COLO668 (cell line): ENCODE measurements at regions not wholly inside any gene's neighbourhood (a gene's known extent, or its start where the extent isn't known, plus 50 kb on each side); places are given as distances from the start of the nearest gene placed in this dataset.

Source experiments
- DNase-seq: peaks from one replicate; lab custom pipeline; 2025; ENCODE audit not compliant: unreplicated experiment; lab: John Stamatoyannopoulos, UW

DNA sequence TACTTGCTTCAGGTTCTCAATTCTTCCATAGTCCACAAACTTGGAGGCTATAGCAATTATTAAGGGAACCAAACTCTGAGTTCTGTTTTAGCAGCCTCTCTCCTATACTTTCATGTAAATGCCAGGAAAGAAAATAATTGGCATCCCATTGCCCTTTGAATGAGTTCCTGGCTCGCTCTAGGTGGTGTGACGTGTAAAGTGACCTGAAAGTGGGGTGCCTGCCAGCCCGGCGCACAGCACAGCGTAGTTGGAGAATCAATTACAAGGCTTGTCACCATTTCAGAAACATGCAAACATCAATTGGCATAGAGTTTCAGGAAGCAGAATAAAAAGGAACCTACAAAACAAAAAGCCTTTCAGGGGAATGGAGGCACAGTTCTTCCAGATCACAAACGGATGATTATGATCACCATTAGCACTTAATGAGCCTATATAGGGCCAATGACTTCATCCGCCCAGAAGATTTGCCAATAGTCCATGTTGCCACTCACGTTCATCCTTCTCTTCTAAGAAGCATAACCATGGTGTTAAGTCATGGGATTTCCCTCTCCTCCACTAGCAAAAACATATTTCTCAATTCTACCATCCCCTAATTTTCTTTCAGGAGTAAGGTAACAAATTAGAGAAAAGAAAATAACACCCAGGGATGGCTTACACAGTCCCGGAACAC, 354.6 kb upstream of the ADGRL2 start:
- DNase-seq, result no peak

DNA sequence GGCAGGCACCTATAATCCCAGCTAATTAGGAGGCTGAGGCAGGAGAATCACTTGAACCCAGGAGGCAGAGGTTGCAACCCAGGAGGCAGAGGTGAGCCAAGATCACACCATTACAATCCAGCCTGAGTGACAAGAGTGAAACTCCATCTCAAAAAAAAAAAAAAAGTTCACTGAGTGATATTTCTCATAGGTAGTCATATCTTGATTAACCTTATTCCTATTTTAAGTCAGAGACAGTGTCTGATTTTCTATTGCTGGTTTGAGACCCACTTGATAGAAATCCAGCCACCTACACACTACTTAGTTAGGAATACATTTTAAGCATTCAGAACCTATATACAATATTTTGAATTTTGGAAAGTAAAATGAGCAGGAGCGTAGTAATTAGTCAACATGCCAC, 357.4 kb upstream of the ADGRL2 start:
- no peak for DNase-seq

- DNase-seq, result no peak
Measured at GRCh38 chr1:81439046-81439823, 361.5 kb upstream of the ADGRL2 start.

DNA sequence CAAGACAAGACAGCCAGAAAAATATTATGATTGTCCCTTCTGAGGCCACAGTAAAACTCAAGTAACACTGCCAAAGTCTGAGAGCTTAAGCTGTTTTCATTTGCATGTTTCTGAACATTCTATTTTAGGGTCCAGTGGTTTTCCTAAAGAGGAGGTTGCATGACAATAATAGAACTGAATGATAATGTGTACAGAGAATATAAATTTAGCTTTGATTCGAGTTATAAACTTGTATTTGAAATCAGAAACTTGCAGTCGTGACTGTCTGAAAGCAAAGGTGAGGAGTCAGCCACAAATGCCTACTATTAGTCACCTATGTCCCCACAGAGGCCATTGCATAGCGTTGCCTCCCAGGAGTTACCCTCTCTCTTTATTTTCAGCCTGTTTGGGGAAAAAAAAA, 363.1 kb upstream of the ADGRL2 start:
- no peak for DNase-seq

- no peak for DNase-seq
Measured at GRCh38 chr1:81437213-81437612, 363.5 kb upstream of the ADGRL2 start.

GRCh38 chr1:81435175-81435574, 365.6 kb upstream of the ADGRL2 start:
- DNase-seq, result no peak

DNA sequence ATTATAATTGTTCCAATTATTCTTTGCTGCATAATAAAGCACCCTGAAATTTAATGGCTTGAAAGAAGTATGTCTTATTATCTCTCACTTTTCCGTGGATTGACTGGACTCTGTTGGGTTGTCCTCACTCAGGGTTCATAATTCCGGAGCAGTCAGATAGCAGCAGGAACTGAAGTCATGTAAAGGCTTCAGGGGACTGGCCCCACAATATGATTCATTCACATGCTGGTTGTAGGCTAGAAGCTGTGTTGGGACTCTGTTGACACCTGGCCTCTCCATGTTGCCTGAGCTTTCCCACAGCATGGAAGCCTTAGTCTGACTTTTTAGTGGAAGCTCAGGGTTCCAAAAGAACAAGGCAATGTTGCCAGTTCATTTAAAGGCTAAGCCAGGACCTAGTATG, 367.1 kb upstream of the ADGRL2 start:
- DNase-seq, result no peak

DNA sequence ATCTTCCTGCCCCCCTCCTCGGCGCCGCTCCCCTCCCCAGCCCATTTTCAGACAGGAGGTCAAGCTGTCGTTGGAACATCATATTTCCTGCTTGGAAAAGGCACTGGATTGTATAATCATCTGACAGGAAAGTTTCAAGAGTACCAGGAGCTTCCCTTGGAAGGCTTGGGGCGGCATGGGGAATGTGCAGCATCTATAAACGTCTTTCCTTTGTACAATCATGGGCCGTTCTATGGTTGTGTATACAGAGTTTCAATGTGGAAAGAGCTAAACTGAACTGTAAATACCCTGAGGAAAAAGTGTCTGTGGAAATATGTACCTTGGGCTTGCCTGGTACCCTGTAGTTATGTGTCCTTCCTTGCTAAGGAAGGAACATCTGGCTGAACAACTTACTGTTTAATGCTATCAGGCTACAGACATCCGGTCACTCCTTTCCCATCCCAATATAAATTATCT, 368.1 kb upstream of the ADGRL2 start:
- DNase-seq, result no peak

GRCh38 chr1:81432059-81432458, 368.7 kb upstream of the ADGRL2 start:
- no peak for DNase-seq

GRCh38 chr1:81431624-81432000, 369.1 kb upstream of the ADGRL2 start:
- no peak for DNase-seq

DNA sequence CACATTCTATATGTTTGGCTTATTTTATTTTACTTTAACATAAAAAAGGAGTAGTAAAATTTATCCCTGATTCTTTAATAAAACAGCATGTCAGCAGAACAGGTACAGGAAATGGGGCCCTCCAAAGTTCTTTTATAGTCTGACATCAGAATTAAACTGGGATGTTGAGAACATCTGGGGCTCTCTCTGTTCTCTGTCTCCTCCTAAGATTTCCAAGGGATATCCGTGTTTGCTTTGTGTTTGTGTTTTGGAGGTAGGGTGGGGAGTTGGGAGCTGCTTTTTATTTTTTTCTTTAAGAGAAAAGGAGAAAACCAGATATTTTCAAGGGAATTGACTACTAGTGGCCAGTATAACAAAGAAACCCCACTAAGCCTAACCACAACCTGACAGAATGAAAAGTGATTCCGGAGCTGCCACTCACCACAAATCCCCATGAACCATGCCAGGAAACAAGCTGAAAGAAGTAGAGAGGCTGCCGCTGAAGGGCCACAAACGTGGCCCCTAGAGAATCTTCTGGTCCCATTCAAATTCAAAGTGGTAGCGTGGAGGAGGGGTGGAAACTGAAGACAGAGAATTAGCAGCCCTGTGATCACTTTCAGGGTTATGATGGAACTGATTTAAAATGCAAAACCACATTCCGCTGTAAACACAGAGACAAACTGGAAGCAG, 369.6 kb upstream of the ADGRL2 start:
- DNase-seq, result no peak

- no peak for DNase-seq
Measured at GRCh38 chr1:81430236-81430938, 370.3 kb upstream of the ADGRL2 start.

- no peak for DNase-seq
Measured at GRCh38 chr1:81428998-81429397, 371.7 kb upstream of the ADGRL2 start.

GRCh38 chr1:81424816-81425215, 375.9 kb upstream of the ADGRL2 start:
- DNase-seq, result no peak

GRCh38 chr1:81424061-81424460, 376.7 kb upstream of the ADGRL2 start:
- no peak for DNase-seq

GRCh38 chr1:81420760-81421159, 380.0 kb upstream of the ADGRL2 start:
- no peak for DNase-seq

GRCh38 chr1:81414488-81415015, 386.2 kb upstream of the ADGRL2 start:
- DNase-seq, result peak; percentile 42

DNA sequence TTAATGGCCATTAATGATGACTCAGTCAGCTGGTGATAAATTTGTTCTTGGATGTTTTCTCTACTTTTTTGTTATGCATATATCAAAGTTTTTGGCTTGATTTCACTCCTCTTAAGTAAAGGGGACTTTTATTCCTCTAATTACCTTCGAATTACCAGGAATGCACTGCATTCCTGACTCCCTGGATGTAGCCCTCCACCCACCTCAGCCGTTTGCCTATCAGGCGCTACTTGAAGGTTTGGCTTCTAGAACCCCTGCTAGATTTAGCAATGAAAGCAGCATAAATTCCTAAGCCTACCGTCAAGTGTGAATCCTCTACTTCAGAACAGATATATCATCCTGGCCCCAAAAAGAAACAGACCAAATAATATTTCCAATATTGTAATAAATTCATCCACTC, 387.8 kb upstream of the ADGRL2 start:
- no peak for DNase-seq

GRCh38 chr1:81410941-81411340, 389.8 kb upstream of the ADGRL2 start:
- no peak for DNase-seq

GRCh38 chr1:81410351-81410750, 390.4 kb upstream of the ADGRL2 start:
- DNase-seq, result no peak

DNA sequence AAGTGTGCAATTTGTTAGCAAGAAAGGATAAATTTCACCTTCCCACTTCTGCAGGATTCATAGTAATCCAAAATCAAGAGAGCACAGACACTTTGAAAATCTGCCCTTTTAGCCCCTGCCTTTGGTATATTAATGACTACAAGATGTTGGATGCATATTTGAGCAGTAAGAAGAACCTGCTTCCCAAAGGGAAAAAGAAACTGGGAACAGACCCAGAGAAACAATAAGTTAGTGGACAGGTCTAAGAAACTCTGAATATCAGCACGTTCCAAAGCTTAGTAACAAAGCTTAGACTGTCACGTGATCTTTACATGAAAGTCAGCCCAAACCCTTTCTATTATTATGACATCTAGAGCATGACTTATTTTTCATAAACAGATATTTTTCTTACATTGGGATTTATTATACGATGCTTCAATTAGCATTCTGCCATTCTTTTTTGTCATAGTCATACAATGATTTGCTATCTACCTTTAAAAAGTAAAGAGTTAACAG, 390.9 kb upstream of the ADGRL2 start:
- no peak for DNase-seq
